Fibroblast of lung (primary cell): ENCODE measurements at regions not wholly inside any gene's neighbourhood (a gene's known extent, or its start where the extent isn't known, plus 50 kb on each side); places are given as distances from the start of the nearest gene placed in this dataset.
A peak's percentile ranks its signal among the peaks of the same experiment; 100 is the strongest.

Experiments used
- DNase-seq, 2 donors: peaks; one replicate each; pipeline versions ENCODE4 v3.0.0 to v3.0.0-alpha.2; 2010; ENCODE audit warnings: low read depth in 2 of 2
- H2AFZ ChIP-seq: 2 replicates; pipeline ENCODE4 v1.5.1; 2012; ENCODE audit warnings: low read length, control low read depth, inconsistent platforms
- H3K27ac ChIP-seq: 2 replicates; pipeline ENCODE4 v1.5.1; 2011; ENCODE audit warnings: low read length, control low read depth; ENCODE audit not compliant: insufficient read depth
- H3K27me3 ChIP-seq: 2 replicates; pipeline ENCODE4 v1.5.1; 2011; ENCODE audit warnings: mild to moderate bottlenecking, low read length; ENCODE audit not compliant: control insufficient read depth, insufficient read depth
- H3K36me3 ChIP-seq: 2 replicates; pipeline ENCODE4 v1.5.1; 2011; ENCODE audit warnings: low read length; ENCODE audit not compliant: control insufficient read depth, insufficient read depth
- H3K4me1 ChIP-seq: 2 replicates; pipeline ENCODE4 v1.5.1; 2011; ENCODE audit warnings: low read length; ENCODE audit not compliant: control insufficient read depth, insufficient read depth; ENCODE audit errors: extremely low read depth
- H3K4me2 ChIP-seq: 2 replicates; pipeline ENCODE4 v1.5.1; 2011; ENCODE audit warnings: low read length, control low read depth; ENCODE audit not compliant: insufficient read depth; ENCODE audit errors: extremely low read depth
- H3K4me3 ChIP-seq, 4 experiments: fragments of 200-600 bp in 1 of 4; sonication (generic) in 1 of 4; replicated peaks in 1 of 4; 2 replicates each; pipeline ENCODE4 v1.5.1; 2011 to 2016; ENCODE audit warnings: low read length in 4 of 4, low read depth in 3 of 4, mild to moderate bottlenecking in 3 of 4, control low read depth in 2 of 4, inconsistent platforms in 1 of 4, mixed read lengths in 1 of 4; ENCODE audit not compliant: insufficient read depth in 1 of 4; ENCODE audit errors: control extremely low read depth in 1 of 4
- H3K79me2 ChIP-seq: 2 replicates; pipeline ENCODE4 v1.5.1; 2012; ENCODE audit warnings: mild to moderate bottlenecking, low read length, inconsistent platforms; ENCODE audit not compliant: control insufficient read depth, insufficient read depth
- H3K9ac ChIP-seq: 2 replicates; pipeline ENCODE4 v1.5.1; 2011; ENCODE audit warnings: mild to moderate bottlenecking, low read length, control low read depth; ENCODE audit not compliant: insufficient read depth
- H3K9me3 ChIP-seq: 2 replicates; pipeline ENCODE4 v1.5.1; 2012; ENCODE audit warnings: low read depth, low read length; ENCODE audit not compliant: control insufficient read depth, insufficient read depth
- H4K20me1 ChIP-seq: 2 replicates; pipeline ENCODE4 v1.5.1; 2011; ENCODE audit warnings: low read length; ENCODE audit not compliant: control insufficient read depth, insufficient read depth; ENCODE audit errors: extremely low read depth
- CTCF ChIP-seq, 2 donors: IDR thresholded peaks in 1 of 2; conservative IDR thresholded peaks in 1 of 2; 1 replicate in 1 of 2; 2 replicates in 1 of 2; pipeline ENCODE4 v1.5.1; 2011 to 2012; ENCODE audit warnings: low read length in 2 of 2, control low read depth in 1 of 2, inconsistent platforms in 1 of 2, low read depth in 1 of 2, mild to moderate bottlenecking in 1 of 2
- EZH2 ChIP-seq: IDR thresholded peaks from 2 replicates; pipeline ENCODE4 v1.5.1; 2012; ENCODE audit warnings: low read length, control low read depth, mild to moderate bottlenecking; ENCODE audit errors: missing control alignments

DNA sequence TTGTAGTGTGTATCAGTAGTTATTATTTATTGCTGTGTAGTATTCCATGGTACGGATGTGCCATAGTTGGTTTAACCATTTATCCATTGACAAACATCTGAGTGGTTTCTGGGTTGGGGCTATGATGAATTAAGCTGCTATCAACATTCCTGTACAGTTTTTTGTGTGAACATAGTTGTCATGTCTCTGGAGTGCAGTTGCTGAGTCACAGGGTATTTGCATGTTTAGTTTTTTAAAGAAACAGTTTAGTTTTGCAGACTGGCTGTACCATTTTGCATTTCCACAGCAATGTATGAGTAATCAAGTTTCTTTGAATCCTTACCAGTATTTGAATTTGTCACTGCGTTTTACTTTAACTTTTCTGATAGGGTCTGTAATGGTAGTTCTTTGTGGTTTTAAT is 516.7 kb upstream of the CELF2 start:
- Histone ChIP-seq H3K4me1 (peaks cover 2% of the 10 kb centered on the region), H3K9me3 (no peaks in the 10 kb centered on the region), H3K4me3 (no peak overlapping the region), H2AFZ (no peak overlapping the region), H4K20me1 (no peaks in the 10 kb centered on the region), H3K4me2 (no peak overlapping the region), H3K27me3 (no peaks in the 10 kb centered on the region), H3K27ac (no peak overlapping the region), H3K9ac (no peak overlapping the region), H3K79me2 (no peaks in the 10 kb centered on the region), H3K36me3 (no peaks in the 10 kb centered on the region)
- TF ChIP-seq CTCF (conservative IDR thresholded peaks at IDR 0.05 in 1 of 2, IDR thresholded peaks at IDR 0.05 in 1 of 2; ENCODE audit: low read depth in 1 of 2, low read length in 2 of 2) (no peak), EZH2 (no peak)
- DNase-seq, result peak; percentile 76 to 86

DNA sequence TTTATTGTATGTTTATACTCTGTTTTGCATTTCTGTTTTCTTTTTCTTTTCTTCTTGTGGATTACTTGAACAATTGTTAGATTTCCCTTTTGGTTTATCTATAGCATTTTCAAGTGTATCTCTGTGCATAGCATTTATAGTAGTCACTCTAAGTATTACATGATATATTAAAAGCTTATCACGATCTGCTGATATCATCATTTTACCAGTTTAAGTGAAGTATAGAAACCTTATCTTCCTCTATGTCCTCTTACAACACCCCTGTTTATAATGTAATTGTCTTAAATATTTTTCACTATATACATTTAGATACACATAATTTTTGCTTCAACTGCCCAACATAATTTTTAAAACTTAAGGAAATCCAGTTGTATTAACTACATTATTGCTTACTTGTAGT is 513.9 kb upstream of the CELF2 start:
- Histone ChIP-seq H3K36me3 (no peaks in the 10 kb centered on the region), H4K20me1 (no peaks in the 10 kb centered on the region), H3K27ac (no peak overlapping the region), H3K4me1 (peaks cover 2% of the 10 kb centered on the region), H3K4me3 (no peak overlapping the region), H2AFZ (no peak overlapping the region), H3K79me2 (no peaks in the 10 kb centered on the region), H3K27me3 (no peaks in the 10 kb centered on the region), H3K9me3 (no peaks in the 10 kb centered on the region), H3K4me2 (no peak overlapping the region), H3K9ac (no peak overlapping the region)
- no peak for TF ChIP-seq EZH2
- TF ChIP-seq CTCF (conservative IDR thresholded peaks at IDR 0.05 in 1 of 2, IDR thresholded peaks at IDR 0.05 in 1 of 2; ENCODE audit: low read depth in 1 of 2, low read length in 2 of 2), result no peak
- DNase-seq, result no peak

DNA sequence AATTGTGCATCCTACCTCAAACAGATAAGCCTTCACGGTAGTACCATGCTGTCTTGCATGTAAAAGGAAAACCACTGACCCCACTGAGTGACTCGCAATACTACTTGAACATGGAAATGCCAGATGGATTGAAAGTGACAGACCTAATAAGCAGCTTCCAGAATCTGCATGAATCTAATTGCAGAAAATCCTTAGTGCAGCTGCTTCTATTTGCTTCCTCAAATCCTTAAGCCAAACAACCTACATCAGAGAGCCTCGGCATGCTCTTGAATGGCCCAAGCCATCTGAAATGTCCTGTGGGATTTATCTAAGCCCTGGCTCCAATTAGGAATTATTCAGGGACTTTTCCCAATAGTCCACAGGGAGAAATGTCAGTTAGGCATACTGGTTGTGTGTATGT is 509.5 kb upstream of the CELF2 start:
- Histone ChIP-seq H3K9me3 (no peaks in the 10 kb centered on the region), H3K27me3 (no peaks in the 10 kb centered on the region), H3K4me2 (no peak overlapping the region), H4K20me1 (no peaks in the 10 kb centered on the region), H3K79me2 (no peaks in the 10 kb centered on the region), H3K36me3 (no peaks in the 10 kb centered on the region), H3K9ac (no peak overlapping the region), H3K27ac (no peak overlapping the region), H2AFZ (no peak overlapping the region), H3K4me1 (no peaks in the 10 kb centered on the region), H3K4me3 (no peak overlapping the region)
- TF ChIP-seq EZH2 (no peak), CTCF (conservative IDR thresholded peaks at IDR 0.05 in 1 of 2, IDR thresholded peaks at IDR 0.05 in 1 of 2; ENCODE audit: low read depth in 1 of 2, low read length in 2 of 2) (no peak)
- DNase-seq, result no peak
